NCI-H2196 treated with DMSO at 0.1 percent for 48 hours (cell line): ENCODE measurements at regions not wholly inside any gene's neighbourhood (a gene's known extent, or its start where the extent isn't known, plus 50 kb on each side); places are given as distances from the start of the nearest gene placed in this dataset.
"Not testable (repeated sequence)": the region's sequence is repeated elsewhere in the genome, so short reads cannot be mapped to it uniquely, and the experiment has no call there.

Experiments
- DNase-seq: peaks from one replicate; lab custom pipeline; 2025; ENCODE audit not compliant: unreplicated experiment; lab: John Stamatoyannopoulos, UW

DNA sequence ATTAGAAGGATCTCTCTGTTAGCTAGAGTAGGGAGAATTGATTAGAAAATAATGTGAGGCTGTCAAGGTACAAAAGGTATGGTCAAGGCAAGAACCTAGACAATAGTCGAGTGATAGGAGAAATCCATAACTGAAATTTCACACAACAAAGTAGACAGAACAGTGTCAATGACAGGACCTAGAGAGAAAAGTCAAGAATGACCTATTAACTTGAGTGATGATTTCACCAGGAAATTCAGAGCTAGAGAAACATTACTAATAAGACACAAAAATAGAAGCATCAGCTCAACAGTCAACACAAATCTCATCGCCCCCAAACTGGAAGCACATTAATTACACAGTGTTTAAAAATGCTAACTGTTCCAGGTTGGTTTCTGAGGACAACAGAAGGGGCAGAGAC lies 532.4 kb downstream of the CDH10 start:
- no peak for DNase-seq

DNA sequence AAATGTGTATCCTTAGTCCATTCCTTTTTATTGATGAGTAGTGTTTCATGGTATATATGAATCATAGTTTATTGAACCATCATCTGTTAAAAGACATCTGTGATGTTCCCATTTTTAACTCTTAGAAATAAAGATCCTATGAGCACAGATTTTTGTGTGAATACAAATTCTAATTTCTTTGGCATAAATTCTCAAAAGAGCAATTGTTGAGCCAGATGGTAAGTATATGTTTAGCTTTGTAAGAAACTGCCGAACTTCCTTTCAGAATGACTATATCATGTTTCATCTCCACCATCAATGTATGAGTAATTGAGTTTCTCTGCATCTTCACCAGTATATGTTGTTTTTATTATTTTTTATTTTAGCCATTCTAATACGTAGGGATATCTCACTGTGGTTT lies 526.4 kb downstream of the CDH10 start:
- no peak for DNase-seq

DNA sequence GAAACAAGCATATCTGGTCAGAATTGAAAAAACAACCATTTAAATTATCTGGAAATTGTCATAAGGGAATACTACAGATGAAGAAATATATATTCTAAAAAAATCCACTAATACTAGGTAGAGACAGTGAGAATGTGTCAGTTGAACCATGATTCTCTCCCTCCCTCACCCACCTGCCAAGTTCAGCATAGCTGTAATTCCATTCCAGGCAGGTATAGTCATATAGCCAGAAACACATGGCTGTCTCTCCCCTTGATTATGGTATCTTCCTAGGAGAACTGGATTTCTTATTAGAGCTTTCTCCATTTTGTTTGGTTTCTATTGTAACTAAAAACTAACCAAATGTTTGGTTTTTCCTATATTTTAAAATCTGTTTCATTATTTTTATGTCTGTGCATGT lies 509.2 kb downstream of the CDH10 start:
- no peak for DNase-seq

DNA sequence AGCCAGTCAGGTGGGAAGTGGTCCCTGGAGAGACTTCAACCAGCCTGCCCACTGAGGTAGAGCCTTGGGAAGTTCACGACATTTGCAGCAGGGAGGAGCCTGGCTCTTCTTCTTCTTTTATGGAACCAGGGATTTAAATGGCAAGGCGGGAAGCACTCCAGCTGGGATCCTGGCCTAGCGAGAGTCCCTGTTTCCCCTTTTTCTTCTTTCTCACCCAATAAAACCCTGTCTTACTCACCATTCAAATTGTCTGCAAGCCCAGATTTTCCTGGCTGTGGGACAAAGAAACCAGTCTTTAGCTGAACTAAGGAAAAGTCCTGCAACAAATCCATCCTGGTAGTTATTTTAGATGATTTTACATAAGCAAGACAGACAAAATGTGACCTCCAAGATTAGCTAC lies 503.7 kb downstream of the CDH10 start:
- no peak for DNase-seq

DNA sequence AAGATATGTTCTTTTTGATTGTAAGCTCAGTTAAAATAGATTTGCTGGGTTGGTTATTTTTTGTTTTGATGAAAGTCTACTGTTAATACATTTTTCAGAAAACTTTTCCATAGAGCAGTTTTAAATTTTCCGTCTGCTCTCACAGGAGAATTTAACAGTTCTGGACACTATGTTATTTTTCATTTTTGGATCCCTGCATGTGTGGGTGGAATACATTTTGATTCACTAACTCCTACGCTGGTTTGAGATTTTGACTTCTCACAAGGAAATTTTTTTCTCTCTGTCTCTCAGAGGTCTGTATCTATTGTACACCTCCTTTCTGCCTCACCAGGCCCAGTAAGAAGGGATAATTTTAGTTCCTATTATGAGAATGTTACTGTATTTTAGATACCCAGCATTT lies 502.4 kb downstream of the CDH10 start:
- no peak for DNase-seq

DNA sequence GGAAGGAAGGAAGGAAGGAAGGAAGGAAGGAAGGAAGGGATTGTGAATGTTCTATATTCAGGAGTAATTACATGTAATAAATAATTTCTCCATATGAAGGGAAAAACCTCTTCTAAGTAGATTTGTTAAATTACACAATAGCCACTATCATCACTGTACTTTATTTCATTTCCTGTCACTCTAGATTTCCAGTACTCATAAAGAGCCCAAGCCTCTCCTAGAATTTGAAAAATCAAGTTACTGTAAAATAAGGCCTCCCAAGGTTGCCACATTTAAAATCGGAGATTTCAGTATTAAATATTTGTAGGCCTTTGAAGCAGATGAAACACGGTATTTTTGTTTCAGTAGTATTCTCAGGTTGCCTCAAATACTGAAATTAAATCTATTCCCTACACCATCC lies 499.0 kb downstream of the CDH10 start:
- DNase-seq = no peak

DNA sequence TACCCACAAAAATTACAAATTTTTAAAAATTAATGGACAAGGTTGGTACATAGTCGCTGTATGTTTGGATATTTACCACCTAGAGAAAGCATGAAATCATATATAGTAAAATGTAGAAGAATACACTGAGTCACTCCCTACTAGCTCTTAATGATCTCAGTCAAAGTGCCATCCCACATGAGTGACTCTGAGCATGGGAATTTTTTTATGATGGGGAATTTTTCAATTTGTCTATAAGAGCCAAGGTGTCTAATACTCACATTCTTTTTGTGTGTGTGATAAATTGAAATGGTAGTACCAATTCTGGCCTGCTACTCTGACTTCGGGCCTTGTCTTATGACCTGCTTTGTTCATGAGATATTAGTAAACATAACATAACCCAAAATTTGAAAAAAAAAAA lies 483.2 kb downstream of the CDH10 start:
- DNase-seq = no peak

DNA sequence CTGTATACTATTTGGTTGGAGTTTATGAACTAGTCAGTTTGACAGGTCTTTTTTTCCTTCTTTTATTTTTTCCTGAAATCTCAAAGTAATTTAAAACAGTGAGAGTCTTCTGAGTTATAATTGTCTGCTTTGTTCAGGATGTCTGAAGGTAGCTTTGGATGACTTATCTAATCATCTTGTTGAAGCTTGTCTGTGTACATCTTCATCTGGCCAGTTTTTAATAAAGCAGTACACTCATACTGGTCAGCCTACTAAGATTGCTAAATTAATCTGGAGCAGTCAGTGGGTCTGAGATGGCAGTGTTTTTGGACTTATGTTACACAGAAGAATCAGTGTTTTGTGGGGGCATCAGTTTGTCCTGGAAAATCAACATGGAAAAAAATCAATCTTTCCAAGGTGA lies 482.4 kb downstream of the CDH10 start:
- no peak for DNase-seq

DNA sequence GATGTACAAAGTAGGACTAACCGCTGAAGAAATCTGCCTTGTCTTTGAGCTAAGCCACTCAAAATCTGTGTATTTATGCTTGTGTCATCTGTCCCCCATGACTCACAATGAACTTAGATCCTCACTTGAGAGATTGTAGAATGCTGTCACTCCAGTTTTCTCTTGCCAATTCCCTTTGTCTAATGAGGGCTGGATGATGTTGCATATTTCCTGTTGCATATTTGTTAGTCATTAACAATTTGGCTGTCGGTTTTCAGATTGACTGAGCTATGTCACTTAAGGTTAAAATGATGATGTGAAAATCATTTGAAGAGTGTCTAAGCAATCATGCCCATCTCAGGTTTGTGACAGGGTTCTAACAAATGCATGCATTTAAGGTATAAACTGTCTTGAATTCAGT lies 481.7 kb downstream of the CDH10 start:
- no peak for DNase-seq

DNA sequence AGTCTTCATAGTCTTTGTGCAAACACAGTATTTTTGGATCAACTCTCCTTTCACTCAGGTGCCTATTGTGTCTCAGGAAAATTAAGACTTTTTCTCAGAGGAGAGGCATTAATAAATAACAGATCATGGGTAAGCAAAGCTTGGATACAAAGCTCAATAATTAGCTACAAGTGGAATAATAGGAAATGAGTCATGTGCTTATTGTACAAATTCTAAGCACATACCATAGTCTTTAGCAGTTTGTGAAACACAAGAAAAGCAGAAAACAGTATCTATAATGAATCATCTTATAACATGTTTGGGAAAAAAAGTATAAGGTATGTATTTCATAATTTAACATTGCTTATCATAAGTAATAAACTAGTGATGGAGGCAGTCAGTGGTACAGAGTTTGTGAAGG lies 477.0 kb downstream of the CDH10 start:
- no peak for DNase-seq

DNA sequence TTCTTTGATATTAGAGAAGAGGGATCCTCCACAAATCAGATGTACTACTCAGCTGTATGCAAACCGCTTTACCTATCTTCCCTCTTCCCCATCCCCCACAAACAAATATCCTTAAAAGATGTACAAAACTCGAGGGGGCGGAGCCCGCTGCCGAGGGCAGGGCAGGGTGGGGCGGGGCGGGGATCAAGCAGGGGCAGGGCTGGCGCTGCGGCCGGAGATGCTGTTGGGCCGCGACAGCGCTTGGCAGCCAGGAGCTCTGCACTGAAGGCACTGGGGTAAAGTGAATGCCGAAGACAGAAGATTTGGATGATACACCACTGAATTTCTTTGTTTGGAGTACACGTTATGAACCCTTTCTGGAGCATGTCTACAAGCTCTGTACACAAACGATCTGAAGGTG lies 474.8 kb downstream of the CDH10 start:
- no peak for DNase-seq

DNA sequence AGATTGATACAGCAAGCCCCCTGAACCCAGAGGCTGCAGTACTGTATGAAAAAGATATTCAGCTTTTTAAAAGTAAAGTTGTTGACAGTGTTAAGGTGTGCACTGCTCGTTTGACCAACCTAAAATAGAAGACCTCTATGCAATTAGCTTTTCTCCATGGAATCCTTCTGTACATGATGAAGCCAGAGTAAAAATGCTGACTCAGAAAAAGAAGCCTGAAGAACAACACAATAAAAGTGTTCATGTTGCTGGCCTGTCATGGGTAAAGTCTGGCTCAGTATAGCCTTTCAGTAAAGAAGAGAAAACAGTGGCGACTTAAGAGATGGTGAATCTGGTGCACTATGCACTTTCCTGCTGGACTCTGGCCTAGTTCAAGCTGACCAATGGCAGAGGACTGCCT lies 473.8 kb downstream of the CDH10 start:
- not testable (repeated sequence) for DNase-seq

DNA sequence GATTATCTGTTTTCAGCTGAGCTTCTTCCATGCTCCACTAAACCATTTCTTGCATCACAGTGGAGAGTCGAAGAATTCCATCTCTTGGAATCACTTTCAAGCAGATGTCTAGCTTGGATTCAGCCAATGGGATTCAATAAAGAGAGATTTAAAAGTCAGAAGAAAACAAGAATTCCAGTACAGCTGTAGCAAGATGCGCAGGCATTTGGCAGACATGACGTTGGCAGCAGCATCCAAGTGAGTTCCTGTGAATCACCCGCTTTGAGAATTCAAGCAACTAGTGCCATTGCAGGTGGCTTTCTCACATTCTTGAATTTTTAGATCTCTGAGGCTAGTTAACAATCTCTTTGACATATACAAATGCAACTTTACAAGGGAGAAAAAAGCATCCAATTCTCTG lies 467.0 kb downstream of the CDH10 start:
- no peak for DNase-seq

DNA sequence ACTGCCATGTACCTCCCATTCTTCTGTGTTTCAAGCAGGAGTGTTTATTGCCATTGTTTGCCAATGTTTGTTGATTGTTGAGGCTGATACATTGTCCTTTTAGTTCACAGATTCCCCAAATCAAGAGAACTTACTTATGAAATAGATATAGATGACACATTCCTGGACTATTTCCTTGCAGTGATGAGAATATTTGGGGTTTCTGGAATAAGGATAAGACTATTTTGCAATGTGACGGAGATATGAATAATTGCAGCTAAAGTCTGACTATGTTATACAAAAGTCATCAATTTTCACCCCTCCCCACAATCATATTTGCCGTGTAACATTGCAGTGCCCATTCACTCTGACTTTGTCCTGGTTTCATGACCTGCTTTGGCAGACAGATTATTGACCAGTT lies 460.8 kb downstream of the CDH10 start:
- DNase-seq = no peak

DNA sequence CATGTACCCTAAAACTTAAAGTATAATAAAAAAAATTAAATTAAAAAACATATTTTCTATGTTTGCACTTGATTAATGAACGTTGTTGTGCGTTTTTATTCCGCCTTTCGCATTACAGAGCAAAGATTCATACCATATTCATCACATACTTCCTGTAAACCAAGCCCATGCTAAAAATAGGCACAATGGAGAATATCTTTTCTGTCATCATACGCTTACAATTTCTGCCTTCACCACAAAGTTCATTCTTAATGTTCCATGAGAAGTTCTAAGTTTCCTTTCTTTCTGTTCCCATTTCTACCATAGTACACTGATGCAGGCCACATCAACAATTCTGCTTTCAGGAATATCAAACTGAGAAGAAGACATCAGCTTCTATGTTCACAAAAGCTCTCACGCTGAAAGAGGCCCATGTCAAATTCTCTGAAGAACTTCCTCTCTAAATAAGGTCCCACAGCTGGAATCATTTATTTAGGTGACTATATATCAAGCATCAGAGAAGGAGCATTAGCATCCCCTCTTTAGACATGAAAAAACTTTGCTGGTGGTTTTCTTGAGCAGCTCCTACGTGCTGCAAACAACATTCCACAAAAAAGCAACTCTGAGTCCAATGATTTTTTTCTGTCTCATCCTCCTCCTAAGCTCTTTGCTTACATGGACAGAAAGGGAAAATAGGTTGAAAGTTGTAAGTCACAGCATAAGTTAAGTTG lies 456.4 kb downstream of the CDH10 start:
- DNase-seq = no peak

DNA sequence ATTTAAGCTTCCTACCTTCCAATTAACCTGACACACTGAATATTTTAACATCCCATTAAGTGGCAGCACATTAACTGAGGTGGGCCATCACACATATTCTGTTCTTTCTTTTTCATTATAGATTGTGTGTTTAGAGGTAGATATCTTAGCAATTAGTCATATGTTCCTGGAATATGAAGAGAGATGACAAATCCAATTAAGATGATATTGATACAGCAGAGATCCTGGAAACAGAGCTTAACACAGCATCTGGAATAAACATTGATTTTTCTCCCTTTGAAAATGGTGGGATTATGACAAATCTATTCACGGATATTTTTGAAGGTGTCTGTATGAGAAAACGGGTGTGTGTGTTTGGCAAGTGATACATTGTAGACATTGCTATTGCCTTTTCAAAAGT lies 448.0 kb downstream of the CDH10 start:
- no peak for DNase-seq

DNA sequence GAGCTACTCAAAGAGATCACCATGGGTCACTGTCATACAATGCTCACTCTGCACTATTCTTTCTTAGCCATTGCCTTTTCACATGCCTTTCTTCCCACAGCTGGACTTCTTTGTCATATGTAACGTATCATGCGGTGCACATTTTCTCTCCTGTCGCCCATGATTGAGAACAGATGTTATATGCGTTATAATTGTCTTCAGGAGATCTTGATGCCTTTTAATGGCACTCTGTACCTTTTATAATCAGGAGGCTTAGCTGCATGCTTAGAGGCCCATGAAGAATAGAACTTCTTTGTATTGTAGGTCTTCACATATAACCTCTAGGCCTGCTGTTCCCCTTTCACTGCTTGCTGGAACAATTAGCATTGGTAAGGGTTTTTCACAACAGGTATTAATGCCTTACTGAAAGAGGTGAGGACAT lies 436.1 kb downstream of the CDH10 start:
- no peak for DNase-seq

DNA sequence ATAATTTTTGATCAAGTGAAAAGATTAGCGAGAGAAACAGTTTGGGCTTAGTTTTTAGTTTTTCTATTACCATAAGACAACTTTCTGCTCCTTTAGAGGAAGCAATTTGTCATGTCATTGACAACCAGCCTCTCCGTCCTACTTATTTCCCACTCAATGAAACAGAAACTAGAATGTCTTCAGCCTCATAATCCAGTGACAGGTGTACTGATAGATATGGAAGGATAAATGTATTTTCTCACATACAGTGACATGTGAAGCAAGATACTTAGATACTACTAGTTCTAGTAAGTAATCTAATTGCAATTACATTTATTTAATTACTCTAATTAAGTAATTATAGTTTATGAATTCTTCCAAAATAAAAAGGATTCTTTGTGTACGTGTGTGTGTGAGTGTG lies 429.7 kb downstream of the CDH10 start:
- no peak for DNase-seq

DNA sequence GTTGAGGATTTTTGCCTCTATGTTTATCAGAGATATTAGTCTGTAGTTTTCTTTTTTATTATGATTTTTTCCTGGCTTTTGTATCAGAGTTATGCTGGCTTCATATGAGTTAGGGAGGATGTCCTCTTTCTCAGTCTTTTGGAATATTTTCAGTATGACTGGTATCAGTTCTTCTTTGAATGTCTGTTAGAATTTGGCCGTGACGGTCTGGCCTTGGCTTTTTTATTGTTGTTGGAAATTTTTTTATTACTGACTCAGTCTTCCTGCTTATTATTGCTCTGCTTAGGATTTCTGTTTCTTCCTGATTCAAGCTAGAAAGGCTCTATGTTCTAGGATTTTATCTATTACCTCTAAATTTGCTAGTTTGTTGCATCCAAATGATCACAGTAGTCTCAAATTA lies 421.9 kb downstream of the CDH10 start:
- no peak for DNase-seq

DNA sequence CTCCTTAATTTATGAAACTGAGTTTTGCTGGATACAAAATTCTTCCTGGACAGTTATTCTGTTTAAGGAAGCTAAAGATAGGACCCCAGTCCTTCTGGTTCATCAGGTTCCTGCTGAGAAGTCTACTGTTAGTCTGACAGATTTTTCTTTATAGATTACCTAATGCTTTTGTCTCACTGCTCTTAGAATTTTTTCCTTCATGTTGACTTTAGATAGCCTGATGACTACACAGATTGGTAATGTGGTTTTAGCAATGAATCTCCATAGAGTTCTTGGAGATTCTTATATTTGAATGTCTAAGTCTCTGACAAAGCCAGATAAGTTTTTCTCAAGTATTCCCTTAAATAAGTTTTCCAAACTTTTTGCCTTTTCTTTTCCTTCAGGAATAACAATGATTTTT lies 419.7 kb downstream of the CDH10 start:
- DNase-seq = no peak

DNA sequence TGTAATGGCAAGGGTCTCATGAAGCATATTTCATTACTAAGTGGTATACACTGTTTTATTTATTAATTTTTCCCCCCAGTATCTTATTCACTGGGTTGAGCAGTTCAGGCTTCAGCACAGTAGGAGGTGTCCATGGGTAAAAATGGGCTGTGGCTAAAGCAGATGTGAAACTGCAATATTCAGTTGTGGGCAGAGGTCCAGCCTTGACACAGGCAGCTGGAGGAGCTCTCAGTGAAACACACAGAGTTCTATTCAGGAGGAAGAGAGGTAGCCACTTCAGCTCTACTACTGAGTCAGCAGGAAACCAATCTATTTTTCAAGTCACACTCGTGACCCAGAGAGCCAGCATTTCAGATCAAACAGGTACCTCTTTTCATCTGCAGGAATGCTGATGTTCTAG lies 418.3 kb downstream of the CDH10 start:
- no peak for DNase-seq

DNA sequence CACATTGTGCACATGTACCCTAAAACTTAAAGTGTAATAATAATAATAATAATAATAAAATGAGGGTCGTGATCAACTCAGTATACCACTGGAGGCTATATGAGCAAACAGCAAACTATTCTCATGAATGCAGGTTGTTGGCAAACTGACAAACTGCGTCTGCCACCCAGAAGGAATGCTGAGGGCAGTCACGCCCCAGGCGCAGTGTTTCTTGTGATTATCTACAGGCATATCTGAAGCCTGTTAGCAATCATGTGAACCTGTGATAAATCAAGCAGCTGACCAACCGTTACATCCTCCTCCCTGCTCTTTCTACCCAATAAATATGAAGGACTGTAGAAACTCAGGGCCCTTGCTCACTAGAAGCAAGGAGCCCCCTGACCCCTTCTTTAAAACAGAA lies 416.9 kb downstream of the CDH10 start:
- DNase-seq = not testable (repeated sequence)

DNA sequence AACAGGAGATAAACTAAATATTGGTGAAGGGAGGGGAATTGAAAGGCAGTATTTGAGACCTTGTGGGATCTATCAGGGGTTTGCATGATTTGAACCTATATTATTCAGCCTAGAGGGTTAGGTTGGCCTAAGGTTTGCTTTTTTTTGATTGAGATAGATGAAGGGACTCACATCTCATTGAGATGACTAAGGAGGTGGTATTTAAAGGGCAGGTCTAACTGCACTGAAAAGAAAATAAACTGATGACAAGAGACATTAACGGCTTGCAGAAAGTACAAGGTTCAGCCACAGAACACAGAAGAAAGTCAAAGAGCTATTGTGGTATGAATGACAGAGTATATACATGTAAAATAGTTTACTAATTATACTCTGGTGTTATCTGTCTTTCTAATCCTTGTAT lies 412.7 kb downstream of the CDH10 start:
- DNase-seq = no peak
